Esophagus squamous epithelium (tissue), 4 donors: ENCODE measurements at regions not wholly inside any gene's neighbourhood (a gene's known extent, or its start where the extent isn't known, plus 50 kb on each side); places are given as distances from the start of the nearest gene placed in this dataset.

Source experiments
- CTCF ChIP-seq, 6 experiments: fragments of 450-650 bp in 4 of 6; fragments of 200-600 bp in 2 of 6; sonication (generic) in 2 of 6; IDR thresholded peaks; one replicate each; pipeline ENCODE4 v1.5.1; 2016 to 2019; ENCODE audit warnings: antibody characterized with exemption in 6 of 6, mild to moderate bottlenecking in 4 of 6, moderate library complexity in 4 of 6
- POLR2A ChIP-seq, 4 donors: fragments of 450-650 bp; IDR thresholded peaks; one replicate each; pipeline ENCODE4 v1.6.1; 2017; ENCODE audit warnings: antibody characterized with exemption in 4 of 4, mild to moderate bottlenecking in 4 of 4, moderate library complexity in 3 of 4

- no peak for TF ChIP-seq CTCF (IDR thresholded peaks at IDR 0.05)
- no peak for TF ChIP-seq POLR2A (IDR thresholded peaks at IDR 0.05)
Measured at GRCh38 chr2:56082665-56083064, 101.1 kb upstream of the CCDC85A start.
